ENCODE measurements at regions not wholly inside any gene's neighbourhood (a gene's known extent, or its start where the extent isn't known, plus 50 kb on each side); places are given as distances from the start of the nearest gene placed in this dataset.

DNA sequence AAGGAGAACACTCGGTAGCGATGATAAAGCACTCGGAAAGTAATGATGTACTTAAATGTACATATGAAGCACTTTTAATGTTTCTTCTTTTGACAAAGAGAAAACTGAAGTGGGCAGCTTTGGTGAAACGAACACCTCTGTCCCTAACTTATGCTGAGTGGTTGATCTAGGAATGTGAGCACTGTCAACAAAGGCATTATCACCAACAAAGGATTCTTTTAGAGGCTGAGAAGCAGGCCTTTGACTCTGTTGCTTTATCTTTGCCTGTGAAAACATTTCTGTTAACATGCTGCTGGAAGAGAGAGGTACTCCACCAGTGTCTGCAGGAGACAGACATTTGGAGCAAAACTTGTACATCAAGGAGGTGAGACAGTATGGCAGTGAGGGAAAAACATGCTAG, 103.2 kb upstream of the VRK1 start:
- no peak for TF ChIP-seq CTCF (conservative IDR thresholded peaks at IDR 0.05 in 1 of 2, IDR thresholded peaks at IDR 0.05 in 1 of 2; ENCODE audit: extremely low read depth in 1 of 2, insufficient read depth in 1 of 2, low read depth in 1 of 2, low read length in 2 of 2)
- no peak for TF ChIP-seq EZH2 (IDR thresholded peaks at IDR 0.05; ENCODE audit: borderline replicate concordance, low read length)

All from mammary epithelial cell (primary cell).